HFF-Myc (cell line): ENCODE measurements at regions not wholly inside any gene's neighbourhood (a gene's known extent, or its start where the extent isn't known, plus 50 kb on each side); places are given as distances from the start of the nearest gene placed in this dataset.
"Not testable (repeated sequence)": the region's sequence is repeated elsewhere in the genome, so short reads cannot be mapped to it uniquely, and the experiment has no call there.

Source experiments
- DNase-seq: peaks from one replicate; pipeline ENCODE4 v3.0.0-alpha.2; 2011; ENCODE audit warnings: low read depth; ENCODE audit errors: extremely low read depth
- H3K4me3 ChIP-seq: replicated peaks from 2 replicates; pipeline ENCODE4 v1.5.1; 2011; ENCODE audit warnings: low read depth, mild to moderate bottlenecking, control low read depth, low read length
- TF ChIP-seq, protein P1 (sequence below): IDR thresholded peaks from 2 replicates; pipeline ENCODE4 v1.5.1; 2012; ENCODE audit warnings: mild to moderate bottlenecking, low read depth, low read length, control low read depth; ENCODE audit errors: missing control alignments

DNA sequence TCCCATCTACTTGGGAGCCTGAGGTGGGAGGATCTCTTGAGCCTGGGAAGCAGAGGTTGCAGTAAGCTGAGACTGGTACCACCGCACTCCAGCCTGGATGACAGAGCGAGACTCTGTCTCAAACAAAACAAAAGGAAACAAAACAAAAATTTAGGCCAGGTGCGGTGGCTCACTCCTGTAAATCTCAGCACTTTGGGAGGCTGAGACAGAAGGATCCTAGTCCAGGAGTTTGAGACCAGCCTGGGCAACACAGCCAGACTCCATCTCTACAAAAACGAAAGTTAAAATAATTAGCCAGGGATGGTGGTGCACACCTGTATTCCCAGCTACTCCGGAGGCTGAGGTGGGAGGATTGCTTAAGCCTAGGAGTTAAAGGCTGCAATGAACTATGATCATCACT lies 183.2 kb upstream of the ZNF217 start:
- TF ChIP-seq, protein P1, sequence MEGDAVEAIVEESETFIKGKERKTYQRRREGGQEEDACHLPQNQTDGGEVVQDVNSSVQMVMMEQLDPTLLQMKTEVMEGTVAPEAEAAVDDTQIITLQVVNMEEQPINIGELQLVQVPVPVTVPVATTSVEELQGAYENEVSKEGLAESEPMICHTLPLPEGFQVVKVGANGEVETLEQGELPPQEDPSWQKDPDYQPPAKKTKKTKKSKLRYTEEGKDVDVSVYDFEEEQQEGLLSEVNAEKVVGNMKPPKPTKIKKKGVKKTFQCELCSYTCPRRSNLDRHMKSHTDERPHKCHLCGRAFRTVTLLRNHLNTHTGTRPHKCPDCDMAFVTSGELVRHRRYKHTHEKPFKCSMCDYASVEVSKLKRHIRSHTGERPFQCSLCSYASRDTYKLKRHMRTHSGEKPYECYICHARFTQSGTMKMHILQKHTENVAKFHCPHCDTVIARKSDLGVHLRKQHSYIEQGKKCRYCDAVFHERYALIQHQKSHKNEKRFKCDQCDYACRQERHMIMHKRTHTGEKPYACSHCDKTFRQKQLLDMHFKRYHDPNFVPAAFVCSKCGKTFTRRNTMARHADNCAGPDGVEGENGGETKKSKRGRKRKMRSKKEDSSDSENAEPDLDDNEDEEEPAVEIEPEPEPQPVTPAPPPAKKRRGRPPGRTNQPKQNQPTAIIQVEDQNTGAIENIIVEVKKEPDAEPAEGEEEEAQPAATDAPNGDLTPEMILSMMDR = no peak
- H3K4me3 ChIP-seq = no peak overlapping the region
- no peak for DNase-seq

DNA sequence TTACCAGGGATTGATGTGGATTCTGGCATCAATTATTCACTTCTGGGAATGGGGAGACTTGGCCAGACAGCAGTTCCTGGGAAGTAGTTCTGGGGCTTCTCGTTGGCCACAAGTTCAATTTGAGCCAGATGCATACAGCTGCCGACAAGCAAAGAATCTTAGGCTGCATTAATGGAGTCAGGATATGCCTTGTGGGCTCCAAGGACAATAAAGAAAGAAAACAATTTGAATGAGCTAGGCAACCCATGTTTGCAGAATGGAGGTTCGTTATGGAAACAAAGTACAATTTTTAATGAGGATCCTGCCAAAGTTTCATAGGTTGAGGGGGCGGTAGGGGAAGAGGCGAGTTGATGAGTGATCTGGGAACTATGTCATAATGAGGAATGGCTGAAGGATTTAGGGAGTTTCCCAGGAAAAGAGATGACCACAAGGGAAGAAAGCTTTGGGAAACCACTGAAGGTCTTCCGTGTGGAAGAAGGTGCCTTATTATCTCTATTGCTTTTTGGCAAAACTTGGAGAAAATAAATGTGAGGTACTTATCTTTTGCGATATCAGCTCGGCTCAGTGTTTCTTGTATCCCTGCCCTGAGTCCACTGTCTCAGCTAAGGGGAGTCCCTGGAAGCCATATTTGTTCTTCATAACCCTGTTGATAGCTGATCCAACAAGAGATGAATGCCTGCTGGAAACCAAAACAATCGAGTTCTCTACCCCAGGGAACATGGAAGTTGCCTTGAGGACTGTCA lies 181.0 kb upstream of the ZNF217 start:
- TF ChIP-seq, protein P1 = no peak
- DNase-seq = peak; percentile 88
- H3K4me3 ChIP-seq = no peak overlapping the region

DNA sequence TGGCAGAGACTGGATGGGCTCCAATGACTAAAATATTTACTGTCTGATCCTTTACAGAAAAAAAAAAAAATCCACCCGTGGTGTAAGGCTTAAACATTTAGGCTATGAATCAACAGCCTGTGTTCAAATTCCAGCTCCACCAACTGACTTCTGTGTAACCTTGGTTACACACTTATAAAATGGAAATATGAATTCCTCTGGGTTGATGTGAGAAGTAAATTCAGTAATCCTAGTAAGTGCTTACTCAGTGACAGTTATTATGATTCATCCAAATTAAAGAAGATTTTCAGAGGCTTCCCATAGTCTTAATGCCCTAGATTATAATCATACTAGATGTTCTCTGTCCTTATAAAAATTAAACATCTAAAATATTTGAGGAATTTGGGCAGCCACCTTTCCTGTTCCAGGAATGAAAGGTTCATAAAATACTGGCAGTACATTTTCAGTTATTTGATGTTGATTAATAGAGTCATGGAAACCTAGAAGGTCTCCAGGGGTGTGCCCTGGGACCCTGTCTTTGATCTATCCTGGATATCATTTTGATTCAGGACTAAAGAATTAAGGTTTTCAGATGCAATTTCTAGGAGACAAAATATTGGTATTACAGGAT lies 180.3 kb upstream of the ZNF217 start:
- H3K4me3 ChIP-seq = no peak overlapping the region
- TF ChIP-seq, protein P1 = no peak
- no peak for DNase-seq

DNA sequence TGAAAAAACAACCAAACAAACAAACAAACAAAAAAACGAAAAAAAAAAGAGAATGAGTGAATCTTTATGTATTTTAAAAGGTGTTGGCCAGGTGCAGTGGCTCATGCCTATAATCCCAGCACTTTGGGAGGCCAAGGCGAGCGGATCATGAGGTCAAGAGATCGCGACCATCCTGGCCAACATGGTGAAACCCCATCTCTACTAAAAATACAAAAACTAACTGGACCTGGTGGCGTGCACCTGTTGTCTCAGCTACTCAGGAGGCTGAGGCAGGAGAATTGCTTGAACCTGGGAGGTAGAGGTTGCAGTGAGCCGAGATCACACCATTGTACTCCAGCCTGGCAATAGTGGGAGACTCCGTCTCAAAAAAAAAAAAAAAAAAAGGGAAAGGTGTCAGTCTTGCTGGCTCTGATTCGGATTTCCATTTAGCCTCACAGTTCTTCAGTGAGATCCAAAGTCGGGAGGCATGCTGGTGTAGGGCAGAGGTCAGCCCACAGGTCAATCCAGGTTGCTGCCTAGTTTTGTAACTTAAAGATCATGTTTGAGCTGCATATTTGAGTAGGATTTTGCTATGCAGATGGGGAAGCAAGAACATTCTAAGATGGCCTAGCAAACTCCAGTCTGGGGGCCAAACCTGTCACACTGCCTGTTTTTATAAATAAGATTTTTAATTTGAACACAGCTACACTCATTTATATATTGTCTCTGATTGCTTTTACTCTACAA lies 179.6 kb upstream of the ZNF217 start:
- not testable (repeated sequence) for H3K4me3 ChIP-seq, DNase-seq

DNA sequence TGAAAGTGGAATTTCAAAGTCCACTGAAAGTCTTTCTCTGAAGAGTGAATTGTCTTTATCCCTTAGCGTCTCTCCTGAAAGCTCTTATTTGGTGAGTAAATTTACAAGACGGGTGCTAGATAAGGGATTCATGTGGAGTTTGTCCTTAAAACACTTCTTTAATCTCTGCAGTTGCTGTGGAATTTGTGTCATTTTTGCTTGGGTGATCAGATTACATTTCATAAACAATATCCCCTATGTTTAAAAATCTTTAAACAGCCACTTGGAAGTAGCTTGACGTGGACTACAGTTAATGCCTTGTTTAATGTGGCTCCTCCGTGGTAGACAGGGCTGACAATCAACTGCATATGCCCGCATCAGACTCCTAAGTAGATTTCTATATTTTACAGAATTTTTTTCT lies 175.4 kb upstream of the ZNF217 start:
- TF ChIP-seq, protein P1 = no peak
- no peak overlapping the region for H3K4me3 ChIP-seq

DNA sequence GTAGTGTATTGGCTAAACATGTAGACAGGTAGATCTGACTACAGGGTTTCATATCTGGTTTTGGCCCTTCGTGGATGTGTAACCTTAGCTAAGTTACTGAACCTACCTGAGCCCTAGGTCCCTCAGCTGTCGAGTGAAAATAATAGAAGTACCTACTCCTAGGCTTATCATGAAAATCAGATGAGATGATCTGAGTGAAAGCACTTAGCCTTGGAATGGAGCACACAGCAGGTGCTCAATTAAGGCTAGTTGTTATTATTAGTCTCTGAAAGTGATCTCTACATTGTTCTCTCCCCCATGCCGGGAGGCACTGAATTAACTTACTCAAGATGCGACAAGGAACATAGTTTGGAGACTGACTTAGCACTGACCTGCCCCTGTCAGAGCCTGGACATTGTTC lies 174.7 kb upstream of the ZNF217 start:
- TF ChIP-seq, protein P1 = no peak
- no peak overlapping the region for H3K4me3 ChIP-seq

More for the DNA sequence above, 175.4 kb upstream of the ZNF217 start:
- DNase-seq = no peak

More for the DNA sequence above, 174.7 kb upstream of the ZNF217 start:
- no peak for DNase-seq
